ENCODE measurements at regions not wholly inside any gene's neighbourhood (a gene's known extent, or its start where the extent isn't known, plus 50 kb on each side); places are given as distances from the start of the nearest gene placed in this dataset.

DNA sequence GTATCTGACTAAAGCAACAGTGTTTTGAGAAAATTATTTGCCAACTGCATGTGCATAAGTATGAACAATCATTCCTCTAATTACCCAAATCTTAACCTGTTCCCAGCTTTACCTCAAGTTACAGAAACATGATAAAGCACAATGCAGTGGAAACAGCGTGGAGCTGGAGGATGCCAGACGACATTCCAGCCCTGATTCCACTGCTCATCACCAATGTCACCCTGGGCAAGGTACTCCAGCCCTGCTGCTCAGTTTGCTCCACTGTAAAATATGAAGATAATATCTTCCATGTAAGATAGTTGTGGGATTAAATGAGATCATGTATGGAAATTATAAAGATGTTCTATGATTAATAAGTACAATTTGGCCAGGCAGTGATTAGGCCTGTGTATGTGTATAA, 50.4 kb upstream of the ODAD2 start:
- Histone ChIP-seq H3K27me3 (no peaks in the 10 kb centered on the region), H3K4me1 (peaks cover 0 to 33% (median 0%) of the 10 kb centered on the region in 4 donors), H3K27ac (no peak overlapping the region), H3K36me3 (no peaks in the 10 kb centered on the region), H3K4me3 (no peak overlapping the region), H3K9me3 (no peaks in the 10 kb centered on the region)
- intact Hi-C loops (cut with DNase I; ENCODE audit: low total_unique reads): no loop called here
- DNase-seq: no peak
- TF ChIP-seq, protein P1, sequence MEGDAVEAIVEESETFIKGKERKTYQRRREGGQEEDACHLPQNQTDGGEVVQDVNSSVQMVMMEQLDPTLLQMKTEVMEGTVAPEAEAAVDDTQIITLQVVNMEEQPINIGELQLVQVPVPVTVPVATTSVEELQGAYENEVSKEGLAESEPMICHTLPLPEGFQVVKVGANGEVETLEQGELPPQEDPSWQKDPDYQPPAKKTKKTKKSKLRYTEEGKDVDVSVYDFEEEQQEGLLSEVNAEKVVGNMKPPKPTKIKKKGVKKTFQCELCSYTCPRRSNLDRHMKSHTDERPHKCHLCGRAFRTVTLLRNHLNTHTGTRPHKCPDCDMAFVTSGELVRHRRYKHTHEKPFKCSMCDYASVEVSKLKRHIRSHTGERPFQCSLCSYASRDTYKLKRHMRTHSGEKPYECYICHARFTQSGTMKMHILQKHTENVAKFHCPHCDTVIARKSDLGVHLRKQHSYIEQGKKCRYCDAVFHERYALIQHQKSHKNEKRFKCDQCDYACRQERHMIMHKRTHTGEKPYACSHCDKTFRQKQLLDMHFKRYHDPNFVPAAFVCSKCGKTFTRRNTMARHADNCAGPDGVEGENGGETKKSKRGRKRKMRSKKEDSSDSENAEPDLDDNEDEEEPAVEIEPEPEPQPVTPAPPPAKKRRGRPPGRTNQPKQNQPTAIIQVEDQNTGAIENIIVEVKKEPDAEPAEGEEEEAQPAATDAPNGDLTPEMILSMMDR (IDR thresholded peaks at IDR 0.05): no peak
